Skeletal muscle cell (primary cell): ENCODE measurements at regions not wholly inside any gene's neighbourhood (a gene's known extent, or its start where the extent isn't known, plus 50 kb on each side); places are given as distances from the start of the nearest gene placed in this dataset.
"Not testable (repeated sequence)": the region's sequence is repeated elsewhere in the genome, so short reads cannot be mapped to it uniquely, and the experiment has no call there.

Source experiments
- DNase-seq: peaks from one replicate; pipeline ENCODE4 v3.0.0-alpha.2; 2010; ENCODE audit warnings: low read depth
- H3K4me3 ChIP-seq: 2 replicates; pipeline ENCODE4 v1.5.1; 2011; ENCODE audit warnings: low read depth, mild to moderate bottlenecking, control low read depth, low read length, moderate library complexity

DNA sequence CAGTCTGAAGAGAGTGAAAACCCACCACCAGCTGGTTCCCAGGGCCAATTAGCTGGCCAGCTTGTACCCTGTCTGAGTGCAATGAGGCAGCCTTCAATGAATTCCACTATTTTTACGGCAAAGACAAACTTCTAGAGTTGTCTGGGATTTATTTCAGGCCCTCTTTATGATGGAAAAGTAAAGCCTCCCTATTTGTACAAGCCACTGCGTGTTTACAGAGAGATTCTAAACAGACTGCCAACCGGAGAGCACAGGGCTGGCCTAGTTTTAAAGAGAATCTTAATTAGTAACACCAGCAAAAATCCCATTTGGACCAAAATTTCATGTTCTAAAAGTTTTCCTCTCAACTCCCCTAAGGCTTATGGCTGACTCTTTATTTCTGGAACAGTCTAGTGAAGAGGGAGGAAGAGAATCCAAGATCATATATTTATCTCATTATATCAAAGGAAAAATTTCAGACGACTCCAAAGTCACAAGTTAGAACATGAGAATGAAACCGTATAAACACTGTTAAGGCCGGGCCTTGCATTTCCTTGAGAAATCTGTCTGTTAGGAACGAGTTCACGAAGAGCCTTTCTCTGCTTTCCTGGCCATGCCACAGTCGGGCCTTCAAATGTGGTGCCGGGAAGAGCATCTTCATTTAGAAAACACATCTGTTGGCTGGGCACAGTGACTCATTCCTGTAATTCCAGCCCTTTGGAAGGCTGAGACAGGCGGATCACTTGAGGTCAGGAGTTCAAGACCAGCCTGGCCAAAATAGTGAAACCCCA is 724.6 kb upstream of the NRP1 start:
- DNase-seq: no peak
- H3K4me3 ChIP-seq: no peak overlapping the region

DNA sequence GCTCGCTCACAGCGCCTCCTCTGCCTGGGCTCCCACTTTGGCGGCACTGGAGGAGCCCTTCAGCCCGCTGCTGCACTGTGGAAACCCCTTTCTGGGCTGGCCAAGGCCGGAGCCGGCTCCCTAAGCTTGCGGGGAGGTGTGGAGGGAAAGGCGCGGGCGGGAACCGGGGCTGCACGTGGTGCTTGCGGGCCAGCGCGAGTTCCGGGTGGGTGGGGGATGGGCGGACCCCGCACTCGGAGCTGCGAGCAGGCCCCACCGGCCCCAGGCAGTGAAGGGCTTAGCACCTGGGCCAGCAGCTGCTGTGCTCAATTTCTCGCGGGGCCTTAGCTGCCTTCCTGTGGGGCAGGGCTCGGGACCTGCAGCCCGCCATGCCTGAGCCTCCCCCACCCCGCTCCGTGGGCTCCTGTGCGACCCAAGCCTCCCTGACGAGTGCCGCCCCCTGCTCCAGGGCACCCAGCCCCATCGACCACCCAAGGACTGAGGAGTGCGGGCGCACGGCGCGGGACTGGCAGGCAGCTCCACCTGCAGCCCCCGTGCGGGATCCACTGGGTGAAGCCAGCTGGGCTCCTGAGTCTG is 721.0 kb upstream of the NRP1 start:
- DNase-seq, H3K4me3 ChIP-seq: not testable (repeated sequence)

DNA sequence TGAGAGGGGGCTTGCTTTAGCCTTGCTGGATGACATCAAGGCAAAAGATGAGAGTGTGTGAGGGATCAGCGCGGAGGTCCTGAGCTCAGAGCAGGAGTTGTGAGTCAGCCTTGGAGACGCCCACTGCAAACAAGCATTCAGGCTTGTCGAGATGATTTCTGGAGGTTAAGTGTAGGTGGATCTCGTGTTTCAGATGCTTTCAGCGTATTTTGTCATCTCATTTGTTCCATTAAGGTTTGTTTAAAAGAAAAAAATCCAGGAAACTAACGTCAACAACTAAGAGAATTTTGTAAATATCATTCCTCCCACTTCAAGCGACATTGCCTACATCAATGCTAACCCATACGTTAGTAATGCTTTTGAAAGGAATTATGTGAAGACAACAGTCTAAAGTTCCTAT is 715.4 kb upstream of the NRP1 start:
- H3K4me3 ChIP-seq: no peak overlapping the region
- peak; percentile 70 for DNase-seq

DNA sequence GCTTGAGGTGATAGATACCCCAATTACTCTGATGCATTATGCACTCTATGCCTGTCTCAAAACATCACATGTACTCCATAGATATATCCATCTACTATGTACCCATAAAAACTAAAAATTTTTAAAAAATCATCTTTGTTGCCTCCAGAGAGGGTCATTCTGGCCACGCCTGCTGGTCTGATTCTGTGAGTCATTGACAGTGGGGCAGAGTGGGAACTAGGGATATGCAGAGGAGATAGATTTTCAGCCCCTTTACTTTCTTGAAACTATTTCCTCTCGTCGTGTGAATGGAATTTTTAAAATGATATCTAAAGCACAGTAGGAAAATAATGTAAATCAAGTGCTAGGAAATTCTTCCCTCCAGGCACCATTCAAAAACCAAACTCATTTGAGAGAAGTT is 715.0 kb upstream of the NRP1 start:
- no peak for DNase-seq
- H3K4me3 ChIP-seq: no peak overlapping the region

DNA sequence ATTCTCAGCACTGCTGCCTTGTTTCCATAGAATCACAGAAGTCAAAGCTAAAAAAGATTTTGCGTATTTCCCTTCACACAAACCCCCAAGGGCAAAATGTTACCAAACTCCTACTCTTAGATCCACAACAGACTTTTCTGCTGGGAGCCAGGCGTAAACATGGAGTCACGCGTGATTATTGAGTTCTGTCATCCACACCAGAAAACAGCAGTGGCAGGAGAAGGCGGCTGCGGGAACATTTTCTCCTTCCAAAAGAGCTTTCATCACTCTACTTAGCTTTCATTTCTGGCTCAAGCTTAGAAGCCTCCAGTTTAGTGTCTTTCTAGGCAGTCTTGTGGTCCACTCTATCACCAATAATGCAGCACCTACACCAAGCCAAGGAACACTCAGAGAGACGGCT is 712.9 kb upstream of the NRP1 start:
- no peak overlapping the region for H3K4me3 ChIP-seq
- DNase-seq: no peak

DNA sequence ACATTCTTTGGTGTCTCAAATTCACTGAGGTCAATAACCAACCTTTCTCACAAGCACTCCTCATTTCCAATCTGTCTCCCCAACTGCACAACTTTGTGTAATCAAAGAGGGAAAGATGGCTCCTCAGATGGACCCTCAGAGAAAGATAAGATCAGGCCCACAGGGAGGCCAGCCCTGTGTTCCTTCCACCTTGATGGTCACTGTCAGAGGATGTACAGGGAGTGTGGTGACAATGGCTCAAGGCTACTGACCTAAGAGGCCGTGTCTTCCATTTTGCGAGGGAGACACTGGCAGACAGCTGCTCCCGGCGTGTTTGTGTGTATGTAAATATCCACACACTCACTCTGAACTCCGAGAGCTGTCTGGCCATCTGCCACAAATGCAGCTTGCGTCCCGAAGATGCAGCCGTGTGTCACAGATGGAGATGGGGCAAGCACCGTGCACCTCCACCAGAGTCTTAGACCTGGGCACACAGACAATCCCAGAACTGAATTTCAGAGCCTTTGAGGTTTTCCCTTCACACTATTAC is 712.1 kb upstream of the NRP1 start:
- DNase-seq: no peak

DNA sequence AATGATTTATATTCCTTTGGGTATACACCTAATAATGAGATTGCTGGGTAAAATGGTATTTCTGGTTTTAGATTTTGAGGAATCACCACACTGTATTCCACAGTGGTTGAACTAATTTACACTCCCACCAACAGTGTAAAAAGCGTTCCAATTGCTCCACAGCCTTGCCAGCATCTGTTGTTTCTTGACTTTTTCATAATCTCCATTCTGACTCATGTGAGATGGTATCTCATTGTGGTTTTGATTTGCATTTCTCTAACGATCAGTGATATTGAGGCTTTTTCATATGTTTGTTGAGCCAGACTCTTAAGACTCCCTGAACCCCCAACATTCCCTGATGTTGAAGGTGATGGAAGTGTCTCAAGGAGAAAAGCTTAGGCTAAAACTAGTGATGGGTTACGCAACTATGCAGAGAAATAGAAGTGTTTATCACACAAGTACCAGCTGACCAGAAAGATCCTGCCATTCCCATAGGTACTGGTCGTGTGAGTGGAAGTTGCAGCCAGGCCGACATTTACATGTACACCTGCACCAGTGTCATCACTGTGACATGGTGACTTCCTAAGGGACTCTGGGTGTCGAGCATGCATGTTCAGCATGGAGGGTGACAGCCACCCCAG is 711.2 kb upstream of the NRP1 start:
- H3K4me3 ChIP-seq: no peak overlapping the region
- no peak for DNase-seq

More for the DNA sequence above, 712.1 kb upstream of the NRP1 start:
- H3K4me3 ChIP-seq: no peak overlapping the region

DNA sequence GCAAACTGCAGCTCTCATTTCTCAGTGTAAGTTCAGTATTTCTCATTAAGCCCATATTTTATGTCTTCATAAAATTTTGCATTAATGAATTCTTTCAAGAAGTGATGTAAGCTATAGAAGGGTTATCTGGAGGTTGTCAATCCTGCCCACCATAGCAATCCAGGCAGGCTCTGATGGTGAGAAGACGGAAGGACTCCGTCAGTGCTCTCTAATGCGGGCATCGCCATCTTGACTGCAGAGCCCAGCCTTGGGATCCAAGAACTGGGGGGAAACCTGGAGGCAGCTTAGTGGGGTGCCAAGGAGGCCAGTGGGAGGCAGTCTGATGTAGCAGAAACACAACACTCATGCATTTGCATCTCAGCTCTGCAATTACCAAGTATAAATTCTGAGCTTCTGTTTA is 707.4 kb upstream of the NRP1 start:
- DNase-seq: no peak
- H3K4me3 ChIP-seq: no peak overlapping the region

DNA sequence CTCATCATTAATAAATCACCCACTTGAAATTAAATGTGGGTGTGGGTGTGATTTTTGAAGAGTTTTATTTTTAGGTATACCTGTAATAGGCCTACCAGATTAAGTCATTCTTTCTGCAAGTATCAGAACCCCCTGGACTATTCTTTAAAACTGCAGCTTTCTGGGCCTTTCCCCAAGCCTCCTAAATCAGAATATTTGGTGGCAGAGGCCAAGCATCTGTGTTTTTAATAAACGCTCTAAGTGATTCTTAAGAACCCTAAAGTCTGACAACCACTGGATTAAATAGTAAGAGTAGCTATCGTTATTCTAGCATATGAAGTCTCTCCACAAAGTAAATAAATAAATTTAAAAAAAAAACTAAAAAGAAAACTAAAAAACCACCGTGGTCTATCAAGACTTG is 703.0 kb upstream of the NRP1 start:
- DNase-seq: no peak
- no peak overlapping the region for H3K4me3 ChIP-seq

DNA sequence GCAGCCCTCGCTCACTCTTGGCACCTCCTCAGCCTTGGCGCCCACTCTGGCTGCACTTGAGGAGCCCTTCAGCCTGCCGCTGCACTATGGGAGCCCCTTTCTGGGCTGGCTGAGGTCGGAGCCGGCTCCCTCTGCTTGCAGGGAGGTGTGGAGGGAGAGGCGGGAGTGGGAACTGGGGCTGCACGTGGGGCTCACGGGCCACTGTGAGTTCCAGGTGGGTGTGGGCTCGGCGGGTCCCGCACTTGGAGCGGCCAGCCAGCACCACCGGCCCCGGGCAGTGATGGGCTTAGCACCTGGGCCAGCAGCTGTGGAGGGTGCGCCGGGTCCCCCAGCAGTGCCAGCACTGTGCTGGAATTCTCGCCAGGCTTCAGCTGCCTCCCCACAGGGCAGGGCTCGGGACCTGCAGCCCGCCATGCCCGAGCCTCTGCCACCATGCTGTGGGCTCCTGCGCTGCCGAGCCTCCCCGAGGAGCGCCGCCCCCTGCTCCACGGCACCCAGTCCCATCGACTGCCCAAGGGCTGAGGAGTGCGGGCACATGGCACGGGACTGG is 700.8 kb upstream of the NRP1 start:
- not testable (repeated sequence) for H3K4me3 ChIP-seq, DNase-seq

DNA sequence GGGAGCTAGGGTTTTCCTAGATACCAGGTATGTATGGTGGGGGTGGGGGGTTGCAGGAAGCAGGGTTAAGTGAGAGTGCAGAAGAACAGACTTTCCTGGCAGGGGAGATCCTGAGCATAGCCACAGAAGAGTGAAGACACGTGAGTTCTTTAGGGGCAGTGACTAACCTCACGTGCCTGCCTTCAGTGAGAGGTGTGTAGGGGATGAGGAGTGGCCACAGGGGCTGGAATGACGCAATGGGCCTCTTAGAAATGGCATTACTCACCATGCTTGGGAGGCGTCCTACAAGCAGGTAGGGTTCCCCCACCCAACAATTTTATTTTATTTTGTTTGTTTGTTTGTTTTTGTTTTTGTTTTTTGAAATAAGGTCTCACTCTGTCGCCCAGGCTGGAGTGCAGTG is 698.6 kb upstream of the NRP1 start:
- DNase-seq: no peak
- no peak overlapping the region for H3K4me3 ChIP-seq

DNA sequence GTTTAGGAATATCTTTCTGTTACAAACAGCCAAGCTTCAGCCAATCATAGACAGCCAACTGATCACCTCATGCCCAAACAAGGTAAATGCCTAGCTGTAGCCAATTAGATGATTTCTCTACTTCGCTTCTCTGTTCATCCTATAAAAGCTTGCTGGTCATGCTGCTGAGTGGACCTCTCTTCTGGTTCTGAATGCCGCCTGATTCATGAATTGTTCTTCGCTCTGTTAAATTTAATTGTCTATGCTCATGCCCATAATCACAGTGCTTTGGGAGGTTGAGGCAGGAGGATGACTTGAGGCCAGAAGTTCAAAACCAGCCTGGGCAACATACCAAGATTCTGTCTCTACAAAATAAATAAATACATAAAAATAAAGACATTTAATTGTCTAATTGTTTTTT is 698.1 kb upstream of the NRP1 start:
- H3K4me3 ChIP-seq: no peak overlapping the region
- DNase-seq: no peak

DNA sequence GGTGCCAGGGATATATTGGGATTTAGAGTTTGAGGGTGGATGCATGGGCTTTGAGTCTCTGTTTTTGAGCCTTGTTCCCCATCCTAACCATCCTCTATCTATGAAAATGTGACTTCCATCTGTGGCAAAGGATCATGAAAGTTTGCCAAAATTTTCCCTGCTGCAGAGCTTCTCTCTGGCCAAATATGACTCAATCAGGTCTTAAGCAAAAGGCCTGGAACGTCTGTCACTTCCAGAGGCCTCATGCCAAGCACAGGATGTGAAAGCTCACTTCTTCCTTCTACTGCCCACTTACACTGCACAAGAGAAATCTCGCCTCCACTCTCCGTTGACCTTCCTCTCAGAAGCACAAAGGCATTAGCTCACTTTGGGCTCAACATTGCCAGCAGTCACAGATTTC is 696.9 kb upstream of the NRP1 start:
- peak; percentile 89 for DNase-seq
- H3K4me3 ChIP-seq: no peak overlapping the region

DNA sequence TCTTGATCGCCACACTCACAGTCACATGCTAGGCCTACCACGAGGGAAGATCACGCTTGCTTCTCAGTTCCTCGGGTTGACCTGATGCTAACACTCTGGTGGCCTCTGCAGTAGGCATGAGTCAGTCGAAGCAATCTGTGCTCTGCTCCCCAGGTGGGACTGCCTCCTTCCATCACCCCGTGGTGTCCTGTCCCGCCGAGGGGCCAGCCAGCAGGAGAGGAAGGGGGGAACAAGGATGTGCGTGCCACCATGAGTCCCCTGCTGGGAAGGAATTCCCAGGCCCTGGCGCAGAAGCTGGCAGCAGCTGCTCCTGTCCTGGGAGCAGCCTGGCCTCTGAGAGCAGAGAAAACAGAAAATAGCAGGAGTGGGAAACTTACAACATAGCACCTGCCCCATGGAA is 695.0 kb upstream of the NRP1 start:
- no peak for DNase-seq

DNA sequence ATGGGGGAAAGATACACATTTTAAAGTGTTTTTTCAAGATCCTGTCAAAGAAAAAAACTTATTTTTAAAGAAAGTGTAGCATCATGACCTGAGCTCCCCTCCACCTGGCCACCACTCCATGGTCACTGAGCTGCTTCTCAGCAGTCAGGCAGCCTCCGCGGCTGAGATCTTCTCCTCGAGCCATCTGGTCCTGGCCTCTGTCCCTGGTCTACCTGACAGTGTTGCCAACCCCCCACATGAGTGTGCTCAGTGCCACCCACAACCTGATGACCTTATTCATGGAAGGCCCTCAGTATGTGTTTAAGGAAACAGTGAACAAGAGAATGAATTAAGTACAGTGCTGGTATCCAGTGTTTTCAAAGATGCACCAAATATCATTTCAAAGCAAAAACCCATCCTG is 694.5 kb upstream of the NRP1 start:
- no peak overlapping the region for H3K4me3 ChIP-seq
- no peak for DNase-seq

More for the DNA sequence above, 695.0 kb upstream of the NRP1 start:
- no peak overlapping the region for H3K4me3 ChIP-seq

DNA sequence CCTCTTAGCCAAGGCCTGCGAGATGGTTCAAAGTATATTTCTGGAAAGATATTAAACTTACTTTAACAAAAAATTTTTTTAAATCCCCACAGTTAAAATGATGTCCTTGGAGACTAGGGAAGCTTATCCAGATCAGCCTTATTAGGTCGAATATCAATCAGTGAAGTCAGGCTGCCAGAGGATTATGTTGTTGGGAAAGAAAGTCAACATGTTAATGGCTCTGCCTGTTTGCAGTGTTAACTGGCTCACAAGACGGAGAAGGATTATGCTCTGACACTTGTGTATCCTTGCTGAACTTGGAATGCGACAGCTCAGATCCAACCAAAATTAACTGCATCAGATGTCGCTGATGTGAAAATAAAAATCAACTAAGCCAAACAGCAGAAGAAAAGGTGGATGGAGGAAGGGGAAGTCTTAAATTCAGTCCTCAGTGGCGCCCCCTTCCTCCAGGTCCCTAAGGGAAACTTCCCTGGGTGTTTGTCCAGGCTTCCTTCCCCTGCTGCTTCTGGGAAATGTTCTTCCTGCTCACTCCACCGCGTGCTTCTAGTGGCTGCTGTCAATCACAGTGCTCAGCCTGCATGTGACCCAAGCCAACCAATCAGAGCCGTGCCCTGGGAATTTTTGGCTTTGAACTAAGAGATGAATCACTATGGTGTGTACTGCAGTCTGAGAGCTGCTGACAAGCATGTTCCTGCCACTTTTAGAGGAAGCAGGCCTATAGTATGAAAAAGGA is 690.4 kb upstream of the NRP1 start:
- H3K4me3 ChIP-seq: no peak overlapping the region
- DNase-seq: no peak

DNA sequence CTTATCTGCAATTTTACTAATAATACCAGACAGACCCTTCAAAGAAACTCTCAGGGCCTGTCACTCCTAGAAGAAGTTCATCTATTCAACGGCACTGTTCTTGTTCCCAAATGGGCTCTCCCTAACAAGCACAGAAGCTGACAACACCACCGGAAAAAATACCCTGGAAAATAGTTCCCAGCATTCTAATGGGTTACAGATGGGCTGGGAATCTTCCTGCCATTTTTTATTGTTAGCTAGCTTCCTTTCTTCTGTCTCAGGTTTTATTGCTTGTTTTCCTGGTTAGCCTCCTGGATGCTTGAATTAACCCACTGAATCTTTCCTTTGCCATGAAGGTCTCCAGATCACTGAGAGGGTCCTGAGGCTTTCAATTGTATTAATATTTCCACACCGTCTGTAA is 689.8 kb upstream of the NRP1 start:
- no peak overlapping the region for H3K4me3 ChIP-seq
- no peak for DNase-seq

DNA sequence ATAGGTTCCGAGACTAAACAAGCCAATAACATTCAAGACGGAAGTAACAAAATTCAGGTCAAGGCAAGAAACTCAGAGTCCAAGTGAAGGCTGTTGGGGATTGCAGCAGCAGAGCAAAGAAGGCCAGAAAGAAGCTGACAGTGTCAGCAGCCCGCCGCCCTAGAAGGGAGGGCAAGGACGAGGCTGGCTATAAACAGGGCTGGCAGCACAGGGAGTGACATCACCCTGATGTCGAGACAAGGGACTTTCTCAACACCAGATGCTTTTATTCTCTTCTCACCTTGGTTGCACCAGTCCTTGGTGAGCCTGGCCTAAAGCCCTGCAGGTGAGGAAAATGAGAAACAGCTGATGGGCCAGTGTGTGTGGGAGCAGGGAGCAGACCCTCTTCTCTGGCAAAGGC is 687.7 kb upstream of the NRP1 start:
- H3K4me3 ChIP-seq: no peak overlapping the region
- no peak for DNase-seq

DNA sequence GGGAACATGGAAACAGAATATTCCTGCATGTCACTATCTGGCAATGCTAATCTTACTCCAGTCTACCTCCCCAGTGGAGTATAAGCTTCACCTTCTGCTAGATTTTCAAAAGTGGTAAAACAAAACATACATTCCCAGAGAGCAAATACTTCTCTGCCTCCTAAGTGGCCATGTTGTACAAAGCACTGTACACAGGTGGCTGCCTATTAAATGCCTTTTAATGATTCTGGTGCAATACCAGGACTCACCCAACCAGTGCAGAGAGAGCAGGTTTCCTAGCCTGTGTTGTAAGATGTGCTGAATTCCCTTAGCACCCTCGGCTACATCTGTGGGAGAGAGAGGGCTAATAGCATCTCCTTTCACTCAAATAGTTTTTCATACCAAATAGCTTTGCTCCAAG is 684.3 kb upstream of the NRP1 start:
- H3K4me3 ChIP-seq: no peak overlapping the region
- DNase-seq: no peak

DNA sequence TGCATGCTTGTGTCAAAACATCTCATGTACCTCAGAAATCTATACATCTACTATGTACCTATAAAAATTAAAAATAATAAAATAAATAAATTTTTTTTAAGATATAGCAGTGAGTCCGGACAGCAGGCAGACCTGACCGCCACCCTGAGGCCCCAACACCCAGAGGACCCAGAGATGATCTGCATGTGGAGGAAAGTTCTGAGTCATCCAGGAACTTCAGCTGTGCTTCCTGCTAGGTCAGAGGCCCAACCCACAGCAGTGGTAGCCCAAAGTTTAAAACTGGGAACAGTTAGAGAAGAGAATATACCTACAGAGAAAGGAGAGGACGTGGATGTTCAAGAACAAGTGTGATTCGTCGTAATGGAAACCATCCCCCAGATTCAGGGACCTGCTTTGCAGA is 683.7 kb upstream of the NRP1 start:
- DNase-seq: no peak
- H3K4me3 ChIP-seq: no peak overlapping the region
